Stomach smooth muscle (tissue), 2 donors: ENCODE measurements at regions not wholly inside any gene's neighbourhood (a gene's known extent, or its start where the extent isn't known, plus 50 kb on each side); places are given as distances from the start of the nearest gene placed in this dataset.

Source experiments
- H3K27ac ChIP-seq: one replicate; pipeline ENCODE4 v1.7.0; 2013; ENCODE audit warnings: mild to moderate bottlenecking, low read length, inconsistent platforms
- H3K27me3 ChIP-seq, 2 donors: one replicate each; pipeline ENCODE4 v1.7.0; 2013; ENCODE audit warnings: low read length in 2 of 2; ENCODE audit not compliant: insufficient read depth in 2 of 2, control insufficient read depth in 1 of 2
- H3K36me3 ChIP-seq, 2 donors: one replicate each; pipeline ENCODE4 v1.7.0; 2013; ENCODE audit warnings: low read length in 2 of 2; ENCODE audit not compliant: control insufficient read depth in 2 of 2, insufficient read depth in 2 of 2
- H3K4me1 ChIP-seq: one replicate; pipeline ENCODE4 v1.7.0; 2013; ENCODE audit warnings: low read length; ENCODE audit not compliant: control insufficient read depth, insufficient read depth
- H3K4me3 ChIP-seq, 2 donors: one replicate each; pipeline ENCODE4 v1.7.0; 2013; ENCODE audit warnings: low read length in 2 of 2
- H3K9ac ChIP-seq, 2 donors: one replicate each; pipeline ENCODE4 v1.7.0; 2013; ENCODE audit warnings: low read length in 2 of 2, mild to moderate bottlenecking in 1 of 2
- H3K9me3 ChIP-seq, 2 donors: one replicate each; pipeline ENCODE4 v1.7.0; 2013; ENCODE audit warnings: low read length in 2 of 2; ENCODE audit not compliant: control insufficient read depth in 2 of 2
- donor health status: healthy.
- donor health status: Pancreatic carcinoma.

DNA sequence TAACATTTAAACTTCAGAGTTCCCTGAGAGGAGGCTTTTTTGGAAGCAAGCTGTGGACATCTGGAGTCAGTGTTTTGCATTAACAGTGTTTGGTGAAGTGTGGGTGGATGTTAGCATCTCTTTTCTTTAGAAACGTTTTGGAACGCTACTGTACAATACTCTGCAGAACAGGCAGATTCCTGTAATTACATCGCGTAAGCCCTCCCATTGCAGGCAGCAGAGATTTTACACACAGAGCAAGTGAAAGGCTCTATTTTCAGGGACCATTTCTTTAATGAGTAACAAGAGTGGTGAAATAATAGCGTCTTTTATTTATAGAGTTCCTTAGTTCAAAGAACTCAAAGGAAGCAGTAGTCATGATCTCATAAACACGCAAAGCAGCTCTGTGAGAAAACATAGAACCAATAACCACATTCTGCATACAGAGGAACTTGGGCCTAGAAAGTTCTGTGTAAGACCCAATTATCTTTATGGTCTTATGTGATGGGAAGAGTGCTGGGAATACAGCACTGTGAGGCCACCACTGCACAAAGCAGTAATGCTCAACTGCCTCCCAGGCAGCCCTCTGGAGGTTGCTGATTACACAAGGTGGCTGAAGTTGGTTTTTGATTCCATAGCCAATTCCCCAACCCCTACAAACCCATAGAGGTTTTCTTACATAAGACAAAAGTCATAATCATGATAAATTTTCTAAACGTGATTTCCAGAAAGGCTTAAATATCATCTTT lies 298.7 kb upstream of the EPHA5 start:
- Histone ChIP-seq H3K9me3 (no peaks in the 10 kb centered on the region), H3K27ac (no peak overlapping the region), H3K9ac (no peak overlapping the region), H3K4me1 (no peaks in the 10 kb centered on the region), H3K4me3 (no peak overlapping the region), H3K36me3 (no peaks in the 10 kb centered on the region), H3K27me3 (no peaks in the 10 kb centered on the region)

- H3K36me3 ChIP-seq, result no peaks in the 10 kb centered on the region
- no peaks in the 10 kb centered on the region for H3K4me1 ChIP-seq
- no peak overlapping the region for H3K27ac ChIP-seq
- H3K9ac ChIP-seq, result no peak overlapping the region
- H3K27me3 ChIP-seq, result no peaks in the 10 kb centered on the region
- H3K4me3 ChIP-seq, result no peak overlapping the region
- H3K9me3 ChIP-seq, result no peaks in the 10 kb centered on the region
Observed at GRCh38 chr4:65960751-65961150, 290.5 kb upstream of the EPHA5 start.

DNA sequence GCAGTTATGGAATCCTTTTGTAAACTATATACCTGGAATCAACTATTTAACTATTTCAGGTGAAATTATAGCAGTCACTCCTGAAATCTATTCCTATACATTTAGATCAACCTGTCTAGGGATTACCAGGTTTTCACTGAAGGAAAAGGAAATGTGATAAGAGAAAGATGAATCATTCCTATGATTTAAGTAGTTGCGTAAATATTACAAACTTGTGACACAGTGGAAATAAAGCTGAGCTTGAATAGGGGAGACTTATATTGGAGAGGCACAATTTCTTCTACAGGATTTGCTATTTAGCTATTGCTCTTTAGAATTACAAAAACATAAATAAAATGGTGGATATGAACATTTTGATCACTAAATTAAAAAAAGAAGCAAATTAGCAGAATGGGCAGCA lies 284.1 kb upstream of the EPHA5 start:
- no peaks in the 10 kb centered on the region for H3K27me3 ChIP-seq
- no peaks in the 10 kb centered on the region for H3K4me1 ChIP-seq
- no peaks in the 10 kb centered on the region for H3K36me3 ChIP-seq
- no peak overlapping the region for H3K27ac ChIP-seq
- H3K9ac ChIP-seq, result no peak overlapping the region
- H3K9me3 ChIP-seq, result no peaks in the 10 kb centered on the region
- no peak overlapping the region for H3K4me3 ChIP-seq

- H3K9me3 ChIP-seq, result no peaks in the 10 kb centered on the region
- no peaks in the 10 kb centered on the region for H3K36me3 ChIP-seq
- H3K4me1 ChIP-seq, result no peaks in the 10 kb centered on the region
- no peaks in the 10 kb centered on the region for H3K27me3 ChIP-seq
- no peak overlapping the region for H3K4me3 ChIP-seq
- H3K9ac ChIP-seq, result no peak overlapping the region
- no peak overlapping the region for H3K27ac ChIP-seq
Observed at GRCh38 chr4:65951177-65951576, 280.9 kb upstream of the EPHA5 start.

GRCh38 chr4:65943076-65943475 lies 272.8 kb upstream of the EPHA5 start:
- Histone ChIP-seq H3K9me3 (no peaks in the 10 kb centered on the region), H3K9ac (no peak overlapping the region), H3K27ac (no peak overlapping the region), H3K36me3 (no peaks in the 10 kb centered on the region), H3K27me3 (no peaks in the 10 kb centered on the region), H3K4me1 (no peaks in the 10 kb centered on the region), H3K4me3 (no peak overlapping the region)

DNA sequence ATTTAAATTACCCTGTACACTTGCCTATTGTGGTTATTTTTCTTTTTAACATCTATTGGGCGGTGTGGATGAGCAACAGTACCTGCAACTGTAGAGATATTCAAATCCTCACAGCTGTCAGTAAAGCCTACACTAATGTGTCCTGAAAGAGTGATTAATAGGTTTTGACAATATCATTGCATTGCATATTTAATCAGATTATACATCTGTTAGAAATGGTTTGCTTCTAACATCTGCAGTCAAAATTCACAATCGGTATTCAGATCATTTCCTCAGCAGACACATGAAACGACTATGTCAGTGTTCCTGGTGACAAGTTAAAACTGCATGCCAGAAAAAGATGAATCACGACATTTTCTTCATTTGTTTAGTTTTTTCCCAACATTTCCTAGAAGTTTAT lies 254.6 kb upstream of the EPHA5 start:
- Histone ChIP-seq H3K4me3 (no peak overlapping the region), H3K27ac (no peak overlapping the region), H3K9me3 (peaks cover 0 to 2% of the 10 kb centered on the region in 2 donors), H3K4me1 (no peaks in the 10 kb centered on the region), H3K27me3 (no peaks in the 10 kb centered on the region), H3K36me3 (no peaks in the 10 kb centered on the region), H3K9ac (no peak overlapping the region)

GRCh38 chr4:65923616-65924015 lies 253.3 kb upstream of the EPHA5 start:
- Histone ChIP-seq H3K36me3 (no peaks in the 10 kb centered on the region), H3K9ac (no peak overlapping the region), H3K27ac (no peak overlapping the region), H3K9me3 (peaks cover 0 to 2% of the 10 kb centered on the region in 2 donors), H3K27me3 (no peaks in the 10 kb centered on the region), H3K4me3 (no peak overlapping the region), H3K4me1 (no peaks in the 10 kb centered on the region)

- no peaks in the 10 kb centered on the region for H3K36me3 ChIP-seq
- no peak overlapping the region for H3K27ac ChIP-seq
- H3K4me3 ChIP-seq, result no peak overlapping the region
- no peak overlapping the region for H3K9ac ChIP-seq
- H3K9me3 ChIP-seq, result peaks cover 0 to 2% of the 10 kb centered on the region in 2 donors
- no peaks in the 10 kb centered on the region for H3K27me3 ChIP-seq
- no peaks in the 10 kb centered on the region for H3K4me1 ChIP-seq
Observed at GRCh38 chr4:65921180-65921579, 250.9 kb upstream of the EPHA5 start.

- Histone ChIP-seq H3K9me3 (peaks cover 0 to 2% of the 10 kb centered on the region in 2 donors), H3K36me3 (no peaks in the 10 kb centered on the region), H3K9ac (no peak overlapping the region), H3K27ac (no peak overlapping the region), H3K27me3 (no peaks in the 10 kb centered on the region), H3K4me3 (no peak overlapping the region), H3K4me1 (no peaks in the 10 kb centered on the region)
Observed at GRCh38 chr4:65918872-65919271, 248.6 kb upstream of the EPHA5 start.

DNA sequence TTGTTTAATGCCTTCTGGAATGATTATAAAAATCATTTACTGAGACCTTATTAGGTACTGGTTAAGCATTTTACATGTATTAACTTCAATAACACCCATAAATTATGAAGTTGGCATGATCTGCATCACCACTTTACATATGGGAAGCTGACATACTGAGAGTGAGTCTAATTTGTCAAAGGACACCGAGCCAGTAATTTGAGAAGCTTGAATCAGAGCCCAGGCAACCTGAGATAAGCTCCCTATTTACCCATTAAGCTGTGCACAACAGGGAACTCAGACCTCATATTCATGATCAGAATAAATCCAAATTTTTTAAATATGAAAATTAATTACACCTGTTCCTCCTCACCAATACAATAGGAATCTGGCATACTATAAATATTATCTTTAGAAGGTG lies 247.9 kb upstream of the EPHA5 start:
- Histone ChIP-seq H3K9ac (no peak overlapping the region), H3K9me3 (peaks cover 0 to 2% of the 10 kb centered on the region in 2 donors), H3K27ac (no peak overlapping the region), H3K27me3 (no peaks in the 10 kb centered on the region), H3K4me1 (no peaks in the 10 kb centered on the region), H3K4me3 (no peak overlapping the region), H3K36me3 (no peaks in the 10 kb centered on the region)

DNA sequence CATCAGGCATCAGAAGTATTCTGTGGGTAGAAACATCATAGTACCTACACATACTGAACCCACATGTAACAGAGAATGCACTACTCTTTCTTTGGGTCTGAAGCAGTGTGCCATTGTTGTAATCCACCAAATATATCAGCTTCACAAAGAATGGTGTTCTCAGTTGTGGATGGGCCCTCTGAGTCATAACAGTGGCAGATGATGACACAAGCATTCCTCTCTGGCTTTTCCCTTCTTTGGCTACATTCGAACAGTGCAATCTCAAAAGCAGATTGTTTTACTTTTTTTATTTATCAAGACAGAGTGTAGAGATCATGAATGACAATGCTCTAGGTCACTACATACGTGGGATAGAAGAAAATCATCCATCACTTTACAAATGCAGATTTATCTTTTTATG lies 247.2 kb upstream of the EPHA5 start:
- Histone ChIP-seq H3K9me3 (peaks cover 0 to 2% of the 10 kb centered on the region in 2 donors), H3K36me3 (no peaks in the 10 kb centered on the region), H3K9ac (no peak overlapping the region), H3K27me3 (no peaks in the 10 kb centered on the region), H3K4me1 (no peaks in the 10 kb centered on the region), H3K27ac (no peak overlapping the region), H3K4me3 (no peak overlapping the region)
